ENCODE measurements at regions not wholly inside any gene's neighbourhood (a gene's known extent, or its start where the extent isn't known, plus 50 kb on each side); places are given as distances from the start of the nearest gene placed in this dataset.

DNA sequence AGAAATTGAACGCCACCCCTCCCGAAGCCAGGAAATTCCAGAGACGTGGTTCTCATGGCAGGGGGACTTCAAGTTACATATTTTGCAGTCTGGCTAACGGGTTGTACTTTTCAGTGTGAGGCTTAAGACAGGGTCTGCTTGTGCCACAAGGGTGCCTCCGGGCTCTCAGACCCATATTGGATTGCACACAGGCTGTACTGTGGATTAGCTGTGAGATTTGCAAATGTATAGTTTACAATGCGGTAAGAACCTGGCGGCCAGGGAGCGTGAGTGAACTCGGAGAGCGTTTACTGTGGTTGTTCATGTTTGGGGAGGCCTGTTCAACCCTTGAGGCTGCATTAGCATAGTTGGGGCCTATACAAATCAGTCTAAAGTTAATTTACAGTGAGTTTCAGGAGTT lies 143.9 kb upstream of the SIX2 start:
- no peaks in the 10 kb centered on the region for H3K4me1 ChIP-seq
- H3K27ac ChIP-seq = no peak overlapping the region
- intact Hi-C loops (cut with DNase I; ENCODE audit: low total_unique reads) = no loop called here
- no peak for DNase-seq
- H3K4me3 ChIP-seq = no peak overlapping the region
- WGBS, 2 donors = 60 to 65% methylated on average over 9 to 10 of the region's 10 CpGs
- H3K27me3 ChIP-seq = no peaks in the 10 kb centered on the region
- TF ChIP-seq, protein P1, sequence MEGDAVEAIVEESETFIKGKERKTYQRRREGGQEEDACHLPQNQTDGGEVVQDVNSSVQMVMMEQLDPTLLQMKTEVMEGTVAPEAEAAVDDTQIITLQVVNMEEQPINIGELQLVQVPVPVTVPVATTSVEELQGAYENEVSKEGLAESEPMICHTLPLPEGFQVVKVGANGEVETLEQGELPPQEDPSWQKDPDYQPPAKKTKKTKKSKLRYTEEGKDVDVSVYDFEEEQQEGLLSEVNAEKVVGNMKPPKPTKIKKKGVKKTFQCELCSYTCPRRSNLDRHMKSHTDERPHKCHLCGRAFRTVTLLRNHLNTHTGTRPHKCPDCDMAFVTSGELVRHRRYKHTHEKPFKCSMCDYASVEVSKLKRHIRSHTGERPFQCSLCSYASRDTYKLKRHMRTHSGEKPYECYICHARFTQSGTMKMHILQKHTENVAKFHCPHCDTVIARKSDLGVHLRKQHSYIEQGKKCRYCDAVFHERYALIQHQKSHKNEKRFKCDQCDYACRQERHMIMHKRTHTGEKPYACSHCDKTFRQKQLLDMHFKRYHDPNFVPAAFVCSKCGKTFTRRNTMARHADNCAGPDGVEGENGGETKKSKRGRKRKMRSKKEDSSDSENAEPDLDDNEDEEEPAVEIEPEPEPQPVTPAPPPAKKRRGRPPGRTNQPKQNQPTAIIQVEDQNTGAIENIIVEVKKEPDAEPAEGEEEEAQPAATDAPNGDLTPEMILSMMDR (IDR thresholded peaks at IDR 0.05) = no peak
- no peak for TF ChIP-seq POLR2A (IDR thresholded peaks at IDR 0.05)
- H3K9me3 ChIP-seq = no peaks in the 10 kb centered on the region
- H3K36me3 ChIP-seq (ENCODE audit: low read depth, missing control alignments) = no peaks in the 10 kb centered on the region

DNA sequence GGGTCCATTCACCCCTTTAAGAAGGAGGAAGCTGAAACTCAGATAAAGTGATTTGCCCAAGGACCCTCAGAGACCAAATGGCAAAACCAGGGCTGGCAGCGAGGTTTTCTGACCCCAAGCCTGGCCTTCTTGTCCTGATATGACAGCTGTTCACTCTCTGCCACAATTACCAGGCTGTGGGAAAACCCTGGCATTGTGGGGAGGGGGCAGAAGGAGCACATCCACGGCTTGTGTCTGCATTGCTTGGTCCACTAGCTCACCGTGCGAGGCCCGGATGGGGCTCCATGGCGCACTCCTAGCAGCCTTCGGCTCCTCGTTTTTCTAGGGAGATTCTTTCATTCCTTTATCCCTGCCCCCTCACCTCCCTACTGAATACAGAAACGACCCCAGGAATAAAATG lies 143.4 kb upstream of the SIX2 start:
- H3K36me3 ChIP-seq (ENCODE audit: low read depth, missing control alignments) = no peaks in the 10 kb centered on the region
- 43 to 61% methylated on average over 8 to 9 of the region's 9 CpGs for WGBS, 2 donors

DNA sequence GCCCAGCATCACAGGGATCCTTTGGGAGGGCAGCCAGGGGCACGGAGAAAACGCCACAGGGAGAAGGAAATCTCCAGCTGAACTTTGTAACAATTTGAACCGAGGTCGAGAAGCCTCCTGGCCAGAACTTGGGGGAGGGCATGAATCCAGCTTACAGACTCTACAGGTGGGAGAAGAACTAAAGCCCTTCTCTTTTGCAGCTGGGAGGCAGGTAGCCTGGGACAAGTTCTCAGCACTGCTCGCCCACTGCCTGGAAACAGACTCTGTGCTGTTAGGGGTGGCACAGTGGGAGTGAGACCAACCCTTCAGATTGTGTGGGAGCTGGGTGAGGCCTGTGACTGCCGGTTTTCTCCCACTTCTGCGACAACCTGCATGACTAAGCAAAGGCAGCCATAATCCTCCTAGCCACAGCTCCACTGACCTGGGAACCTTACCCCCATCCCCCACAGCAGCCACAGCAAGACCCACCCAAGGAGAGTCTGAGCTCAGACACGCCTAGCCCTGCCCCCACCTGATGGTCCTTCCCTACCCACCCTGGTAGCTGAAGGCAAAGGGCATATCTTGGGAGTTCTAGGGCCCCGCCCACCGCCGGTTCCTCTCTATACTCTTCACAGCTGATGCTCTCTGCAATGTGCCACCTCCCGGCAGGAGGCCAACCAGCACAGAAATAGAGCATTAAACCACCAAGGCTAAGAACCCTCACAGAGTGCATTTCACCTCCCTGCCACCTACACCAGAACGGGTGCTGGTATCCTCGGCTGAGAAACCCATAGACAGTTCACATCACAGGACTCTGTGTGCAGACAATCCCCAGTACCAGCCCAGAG lies 136.0 kb upstream of the SIX2 start:
- 60 to 69% methylated on average over 10 to 14 of the region's 14 CpGs for WGBS, 2 donors
- DNase-seq = no peak
- H3K9me3 ChIP-seq = no peaks in the 10 kb centered on the region
- intact Hi-C loops (cut with DNase I; ENCODE audit: low total_unique reads) = no loop called here
- no peaks in the 10 kb centered on the region for H3K4me1 ChIP-seq
- no peaks in the 10 kb centered on the region for H3K36me3 ChIP-seq (ENCODE audit: low read depth, missing control alignments)
- no peak overlapping the region for H3K4me3 ChIP-seq
- H3K27ac ChIP-seq = no peak overlapping the region
- TF ChIP-seq POLR2A (IDR thresholded peaks at IDR 0.05) = no peak
- TF ChIP-seq, protein P1 (IDR thresholded peaks at IDR 0.05) = no peak
- no peaks in the 10 kb centered on the region for H3K27me3 ChIP-seq

More for the DNA sequence above, 143.4 kb upstream of the SIX2 start:
- Histone ChIP-seq H3K9me3 (no peaks in the 10 kb centered on the region), H3K4me1 (no peaks in the 10 kb centered on the region), H3K4me3 (no peak overlapping the region), H3K27me3 (no peaks in the 10 kb centered on the region), H3K27ac (no peak overlapping the region)
- intact Hi-C loops (cut with DNase I; ENCODE audit: low total_unique reads) = no loop called here
- no peak for DNase-seq
- TF ChIP-seq, protein P1 (IDR thresholded peaks at IDR 0.05) = no peak
- TF ChIP-seq POLR2A (IDR thresholded peaks at IDR 0.05) = no peak

DNA sequence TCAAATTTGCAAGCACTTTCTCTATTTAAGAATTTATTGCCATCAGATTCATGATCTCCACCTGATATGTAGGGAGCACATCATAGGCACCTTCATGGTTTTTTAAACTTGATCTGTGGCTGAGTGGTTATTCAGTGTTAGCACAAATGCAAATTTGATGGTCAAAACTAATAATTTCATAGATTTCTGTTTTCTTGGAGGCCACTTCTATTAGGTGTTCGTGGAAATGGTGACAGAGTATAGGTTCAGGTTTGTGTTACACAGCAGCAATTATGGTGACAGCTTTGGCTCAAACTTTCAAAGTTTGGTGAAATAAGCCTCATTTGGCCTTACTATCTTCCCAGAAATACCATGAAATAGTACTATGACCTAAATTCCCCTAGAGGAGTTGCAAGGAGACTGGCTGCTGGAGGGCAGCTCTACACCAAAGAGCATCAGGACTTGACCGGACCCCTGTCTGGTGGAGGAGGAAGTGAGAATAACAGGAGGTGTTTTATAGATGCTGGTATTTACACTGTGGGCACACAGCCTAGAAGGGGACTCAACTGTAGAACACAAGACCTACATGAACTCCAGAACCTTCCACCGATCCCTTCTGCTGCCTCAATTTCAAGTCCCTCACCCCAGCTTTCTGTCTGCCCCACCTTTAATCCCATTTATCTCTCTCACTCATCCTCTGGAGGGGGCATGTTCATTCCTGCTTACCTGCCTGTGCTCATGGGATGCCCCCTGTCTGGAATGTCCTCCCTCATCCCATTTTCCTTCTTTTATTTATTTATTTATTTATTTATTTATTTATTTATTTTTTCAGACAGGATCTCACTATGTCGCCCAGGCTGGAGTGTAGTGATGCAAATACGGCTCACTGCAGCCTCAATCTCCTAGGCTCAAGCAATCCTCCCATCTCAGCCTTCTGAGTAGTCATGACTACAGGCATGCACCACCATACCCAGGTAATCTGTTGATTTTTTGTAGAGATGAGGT lies 132.9 kb upstream of the SIX2 start:
- Histone ChIP-seq H3K9me3 (no peaks in the 10 kb centered on the region), H3K27me3 (no peaks in the 10 kb centered on the region), H3K4me3 (no peak overlapping the region), H3K36me3 (ENCODE audit: low read depth, missing control alignments) (no peaks in the 10 kb centered on the region), H3K27ac (no peak overlapping the region), H3K4me1 (no peaks in the 10 kb centered on the region)
- WGBS, 2 donors = 84 to 92% methylated on average over 5 of the region's 5 CpGs
- TF ChIP-seq, protein P1 (IDR thresholded peaks at IDR 0.05) = no peak
- no peak for TF ChIP-seq POLR2A (IDR thresholded peaks at IDR 0.05)
- DNase-seq = no peak
- intact Hi-C loops (cut with DNase I; ENCODE audit: low total_unique reads) = no loop called here

All from testis (tissue), 2 donors.